ENCODE measurements at regions not wholly inside any gene's neighbourhood (a gene's known extent, or its start where the extent isn't known, plus 50 kb on each side); places are given as distances from the start of the nearest gene placed in this dataset.

DNA sequence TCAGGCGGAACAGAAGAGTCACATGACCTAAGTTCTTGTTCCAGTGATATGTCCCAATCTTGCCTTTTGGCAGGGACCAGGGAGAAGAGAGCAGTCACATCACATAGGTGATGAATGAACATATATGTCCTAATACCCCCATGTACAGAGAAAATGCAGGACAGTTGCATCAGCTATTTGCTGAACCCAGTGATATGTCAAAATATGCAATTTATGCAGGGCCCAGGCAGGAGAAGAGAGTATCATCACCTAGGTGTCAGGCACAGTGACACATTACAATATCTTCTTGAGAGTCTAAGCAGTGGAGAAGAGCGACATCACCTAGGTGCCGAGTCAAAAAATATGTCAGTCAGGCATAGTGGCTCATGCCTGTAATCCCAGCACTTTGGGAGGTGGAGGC lies 139.9 kb downstream of the ZNF675 start:
- TF ChIP-seq, protein P1, sequence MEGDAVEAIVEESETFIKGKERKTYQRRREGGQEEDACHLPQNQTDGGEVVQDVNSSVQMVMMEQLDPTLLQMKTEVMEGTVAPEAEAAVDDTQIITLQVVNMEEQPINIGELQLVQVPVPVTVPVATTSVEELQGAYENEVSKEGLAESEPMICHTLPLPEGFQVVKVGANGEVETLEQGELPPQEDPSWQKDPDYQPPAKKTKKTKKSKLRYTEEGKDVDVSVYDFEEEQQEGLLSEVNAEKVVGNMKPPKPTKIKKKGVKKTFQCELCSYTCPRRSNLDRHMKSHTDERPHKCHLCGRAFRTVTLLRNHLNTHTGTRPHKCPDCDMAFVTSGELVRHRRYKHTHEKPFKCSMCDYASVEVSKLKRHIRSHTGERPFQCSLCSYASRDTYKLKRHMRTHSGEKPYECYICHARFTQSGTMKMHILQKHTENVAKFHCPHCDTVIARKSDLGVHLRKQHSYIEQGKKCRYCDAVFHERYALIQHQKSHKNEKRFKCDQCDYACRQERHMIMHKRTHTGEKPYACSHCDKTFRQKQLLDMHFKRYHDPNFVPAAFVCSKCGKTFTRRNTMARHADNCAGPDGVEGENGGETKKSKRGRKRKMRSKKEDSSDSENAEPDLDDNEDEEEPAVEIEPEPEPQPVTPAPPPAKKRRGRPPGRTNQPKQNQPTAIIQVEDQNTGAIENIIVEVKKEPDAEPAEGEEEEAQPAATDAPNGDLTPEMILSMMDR (conservative IDR thresholded peaks at IDR 0.05; ENCODE audit: low read length): no peak
- TF ChIP-seq EZH2phosphoT487 (IDR thresholded peaks at IDR 0.05; ENCODE audit: borderline replicate concordance, low read depth, low read length): no peak
